ENCODE measurements at regions not wholly inside any gene's neighbourhood (a gene's known extent, or its start where the extent isn't known, plus 50 kb on each side); places are given as distances from the start of the nearest gene placed in this dataset.

DNA sequence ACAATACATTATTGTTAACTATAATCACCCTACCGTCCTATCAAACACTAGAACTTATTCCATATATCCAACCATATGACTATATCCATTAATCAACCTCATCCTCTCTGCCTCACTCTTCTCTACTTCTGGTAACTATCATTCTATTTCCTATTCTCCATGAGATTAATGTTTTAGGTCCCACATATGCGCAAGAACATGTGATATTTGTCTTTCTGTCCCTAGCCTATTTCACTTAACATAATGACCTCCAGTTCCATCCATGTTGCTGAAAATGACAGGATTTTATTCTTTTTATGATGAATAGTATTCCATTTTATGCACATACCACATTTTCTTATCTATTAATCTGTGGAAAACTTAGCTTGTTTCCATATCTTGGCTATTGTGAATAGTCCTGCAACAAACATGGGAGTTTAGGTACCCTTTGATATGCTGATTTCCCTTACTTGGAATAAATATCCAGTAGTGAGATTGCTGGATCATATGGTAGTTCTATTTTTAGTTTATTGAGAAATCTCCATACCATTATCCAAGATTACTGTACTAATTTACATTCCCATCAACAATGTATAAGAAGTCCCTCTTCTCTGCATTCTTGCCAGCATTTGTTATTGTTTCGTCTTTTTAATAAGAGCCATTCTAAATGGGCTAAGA lies 289.4 kb upstream of the GJE1 start:
- TF ChIP-seq POLR2A (IDR thresholded peaks at IDR 0.05): no peak
- TF ChIP-seq, protein P1, sequence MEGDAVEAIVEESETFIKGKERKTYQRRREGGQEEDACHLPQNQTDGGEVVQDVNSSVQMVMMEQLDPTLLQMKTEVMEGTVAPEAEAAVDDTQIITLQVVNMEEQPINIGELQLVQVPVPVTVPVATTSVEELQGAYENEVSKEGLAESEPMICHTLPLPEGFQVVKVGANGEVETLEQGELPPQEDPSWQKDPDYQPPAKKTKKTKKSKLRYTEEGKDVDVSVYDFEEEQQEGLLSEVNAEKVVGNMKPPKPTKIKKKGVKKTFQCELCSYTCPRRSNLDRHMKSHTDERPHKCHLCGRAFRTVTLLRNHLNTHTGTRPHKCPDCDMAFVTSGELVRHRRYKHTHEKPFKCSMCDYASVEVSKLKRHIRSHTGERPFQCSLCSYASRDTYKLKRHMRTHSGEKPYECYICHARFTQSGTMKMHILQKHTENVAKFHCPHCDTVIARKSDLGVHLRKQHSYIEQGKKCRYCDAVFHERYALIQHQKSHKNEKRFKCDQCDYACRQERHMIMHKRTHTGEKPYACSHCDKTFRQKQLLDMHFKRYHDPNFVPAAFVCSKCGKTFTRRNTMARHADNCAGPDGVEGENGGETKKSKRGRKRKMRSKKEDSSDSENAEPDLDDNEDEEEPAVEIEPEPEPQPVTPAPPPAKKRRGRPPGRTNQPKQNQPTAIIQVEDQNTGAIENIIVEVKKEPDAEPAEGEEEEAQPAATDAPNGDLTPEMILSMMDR (IDR thresholded peaks at IDR 0.05): no peak
